B cell (primary cell): ENCODE measurements at regions not wholly inside any gene's neighbourhood (a gene's known extent, or its start where the extent isn't known, plus 50 kb on each side); places are given as distances from the start of the nearest gene placed in this dataset.

Source experiments
- ATAC-seq: fragments of 200-7000 bp; cut with Tn5 transposase; one replicate; pipeline ENCODE4 v1.10.0; 2021; ENCODE audit warnings: low read depth, mild to moderate bottlenecking, moderate number of reproducible peaks, moderate library complexity
- CTCF ChIA-PET: fragments of 350-600 bp; sonication (Branson Sonifier 250); formaldehyde crosslinking; loops from one replicate; lab custom pipeline; 2021; ENCODE audit warnings: antibody characterized with exemption, inconsistent platforms; lab: Charles Lee
- POLR2A ChIA-PET: fragments of 350-600 bp; sonication (Branson Sonifier 250); formaldehyde crosslinking; loops from one replicate; lab custom pipeline; 2021; ENCODE audit warnings: antibody characterized with exemption; lab: Charles Lee
- DNase-seq: peaks from one replicate; pipeline ENCODE4 v3.0.0; 2013
- H2AFZ ChIP-seq: 2 replicates; pipeline ENCODE4 v1.6.1; 2012; ENCODE audit warnings: mild to moderate bottlenecking, low read depth, low read length; ENCODE audit not compliant: insufficient read depth, poor library complexity, severe bottlenecking
- H3K27ac ChIP-seq, 2 donors: 1 replicate in 1 of 2; 2 replicates in 1 of 2; pipeline ENCODE4 v1.5.1; 2012 to 2013; ENCODE audit warnings: low read length in 2 of 2, mild to moderate bottlenecking in 2 of 2, moderate library complexity in 1 of 2
- H3K27me3 ChIP-seq, 4 experiments: fragments of 200-600 bp in 1 of 4; sonication (generic) in 1 of 4; replicated peaks in 1 of 4; 1 replicate in 2 of 4; 2 replicates in 2 of 4; pipeline versions ENCODE4 v1.6.1 to v1.7.0; 2013 to 2016; ENCODE audit warnings: low read length in 3 of 4, mild to moderate bottlenecking in 2 of 4, mixed read lengths in 1 of 4, moderate library complexity in 1 of 4; ENCODE audit not compliant: insufficient read depth in 4 of 4, control insufficient read depth in 3 of 4; ENCODE audit errors: control extremely low read depth in 1 of 4
- H3K36me3 ChIP-seq, 2 experiments: replicated peaks in 1 of 2; 1 replicate in 1 of 2; 2 replicates in 1 of 2; pipeline versions ENCODE4 v1.6.1 to v1.7.1; 2013; ENCODE audit warnings: low read length in 1 of 2; ENCODE audit not compliant: insufficient read depth in 2 of 2, control insufficient read depth in 1 of 2; ENCODE audit errors: control extremely low read depth in 1 of 2, extremely low read depth in 1 of 2
- H3K4me1 ChIP-seq, 2 donors: fragments of 200-600 bp in 1 of 2; sonication (generic) in 1 of 2; 1 replicate in 1 of 2; 2 replicates in 1 of 2; pipeline versions ENCODE4 v1.5.1 to v1.6.1; 2013 to 2017; ENCODE audit warnings: low read length in 2 of 2; ENCODE audit not compliant: control insufficient read depth in 2 of 2, insufficient read depth in 2 of 2
- H3K4me2 ChIP-seq: replicated peaks from 2 replicates; pipeline ENCODE3; 2012; ENCODE audit warnings: mild to moderate bottlenecking, low read depth, low read length; ENCODE audit not compliant: poor library complexity, severe bottlenecking
- H3K4me3 ChIP-seq, 5 experiments: fragments of 200-600 bp in 1 of 5; sonication (generic) in 1 of 5; 1 replicate in 3 of 5; 2 replicates in 2 of 5; pipeline versions ENCODE4 v1.5.1 to v1.7.0; 2011 to 2016; ENCODE audit warnings: low read length in 4 of 5, mild to moderate bottlenecking in 4 of 5, low read depth in 2 of 5, control low read depth in 1 of 5, moderate library complexity in 1 of 5; ENCODE audit not compliant: insufficient read depth in 1 of 5; ENCODE audit errors: control extremely low read depth in 1 of 5, extremely low read depth in 1 of 5
- H3K79me2 ChIP-seq: fragments of 200-600 bp; sonication (generic); one replicate; pipeline ENCODE4 v1.6.0; 2016; ENCODE audit warnings: low read length; ENCODE audit not compliant: control insufficient read depth, insufficient read depth
- H3K9ac ChIP-seq: fragments of 200-600 bp; sonication (generic); 2 replicates; pipeline ENCODE4 v1.6.1; 2017; ENCODE audit warnings: mild to moderate bottlenecking, low read length, moderate library complexity
- H3K9me3 ChIP-seq, 3 donors: one replicate each; pipeline versions ENCODE4 v1.6.1 to v1.7.1; 2013; ENCODE audit warnings: low read length in 2 of 3; ENCODE audit not compliant: control insufficient read depth in 2 of 3, insufficient read depth in 1 of 3; ENCODE audit errors: control extremely low read depth in 1 of 3
- H4K20me1 ChIP-seq: 2 replicates; pipeline ENCODE4 v1.6.0; 2012; ENCODE audit warnings: mild to moderate bottlenecking, low read length; ENCODE audit not compliant: insufficient read depth, control insufficient read depth, poor library complexity, severe bottlenecking
- H3K27ac Mint-ChIP-seq: one replicate; pipeline ENCODE4 v1.8.0; 2021; ENCODE audit warnings: mixed read lengths
- H3K27me3 Mint-ChIP-seq: one replicate; pipeline ENCODE4 v1.8.0; 2021; ENCODE audit warnings: mixed read lengths
- H3K4me1 Mint-ChIP-seq: one replicate; pipeline ENCODE4 v1.8.0; 2021; ENCODE audit warnings: mixed read lengths
- H3K4me3 Mint-ChIP-seq: one replicate; pipeline ENCODE4 v1.8.0; 2021; ENCODE audit warnings: mixed read lengths
- H3K9me3 Mint-ChIP-seq: one replicate; pipeline ENCODE4 v1.8.0; 2022; ENCODE audit warnings: mixed read lengths; ENCODE audit not compliant: insufficient read depth
- CTCF ChIP-seq: fragments of 200-600 bp; IDR thresholded peaks from one replicate; pipeline ENCODE4 v1.8.0; 2022; ENCODE audit warnings: antibody characterized with exemption, mild to moderate bottlenecking
- EZH2 ChIP-seq: IDR thresholded peaks from 2 replicates; pipeline ENCODE4 v1.6.1; 2012; ENCODE audit warnings: borderline replicate concordance, low read depth, mild to moderate bottlenecking, moderate library complexity, low read length; ENCODE audit not compliant: insufficient read depth, poor library complexity, severe bottlenecking
- WGBS: methylation state at CpG from one replicate; pipeline ENCODE4 v1.1.5; 2013; ENCODE audit warnings: missing lambda C conversion rate; ENCODE audit not compliant: insufficient coverage; 5-methylcytosine and 5-hydroxymethylcytosine counted together
- intact Hi-C: fragments of 100-400 bp; cut with micrococcal nuclease; formaldehyde crosslinking; loops from one replicate; pipeline ENCODE4 v1.10.0; 2022

GRCh38 chr2:224276251-224276650 lies 125.7 kb downstream of the FAM124B start:
- H2AFZ ChIP-seq = no peak overlapping the region
- Mint-ChIP-seq H3K4me1 (no peaks in the 10 kb centered on the region), H3K4me3 (no peak overlapping the region), H3K9me3 (no peaks in the 10 kb centered on the region), H3K27ac (no peak overlapping the region), H3K27me3 (peaks cover 22% of the 10 kb centered on the region)
- H3K9me3 ChIP-seq = no peaks in the 10 kb centered on the region
- ChIA-PET CTCF (interaction anchor here (2.6 kb wide), 1 partner anchor 306 kb away, joined by 10 read pairs; no protein-coding TSS in a partner anchor), POLR2A (no interaction called here)
- intact Hi-C loops = no loop called here
- no peak for ATAC-seq
- H3K27me3 ChIP-seq = no peaks in the 10 kb centered on the region
- no peaks in the 10 kb centered on the region for H3K36me3 ChIP-seq
- no peak for TF ChIP-seq EZH2
- TF ChIP-seq CTCF = no peak
- no peaks in the 10 kb centered on the region for H4K20me1 ChIP-seq
- DNase-seq = no peak
- no peak overlapping the region for H3K4me2 ChIP-seq
- no peaks in the 10 kb centered on the region for H3K4me1 ChIP-seq
- no peak overlapping the region for H3K9ac ChIP-seq
- H3K27ac ChIP-seq = no peak overlapping the region
- H3K79me2 ChIP-seq = no peaks in the 10 kb centered on the region
- H3K4me3 ChIP-seq = no peak overlapping the region

GRCh38 chr2:224272237-224272910 lies 129.5 kb downstream of the FAM124B start:
- Mint-ChIP-seq H3K27me3 (peaks cover 15% of the 10 kb centered on the region), H3K27ac (no peak overlapping the region), H3K4me3 (no peak overlapping the region), H3K4me1 (no peaks in the 10 kb centered on the region), H3K9me3 (no peaks in the 10 kb centered on the region)
- H4K20me1 ChIP-seq = no peaks in the 10 kb centered on the region
- 88% methylated on average over 5 of the region's 6 CpGs for WGBS
- no peak overlapping the region for H2AFZ ChIP-seq
- H3K4me3 ChIP-seq = no peak overlapping the region
- no peak overlapping the region for H3K4me2 ChIP-seq
- no peaks in the 10 kb centered on the region for H3K36me3 ChIP-seq
- H3K79me2 ChIP-seq = no peaks in the 10 kb centered on the region
- no peaks in the 10 kb centered on the region for H3K9me3 ChIP-seq
- no peak overlapping the region for H3K27ac ChIP-seq
- H3K9ac ChIP-seq = no peak overlapping the region
- TF ChIP-seq CTCF (no peak), EZH2 (no peak)
- ChIA-PET CTCF (interaction anchor here (1.3 kb wide), 1 partner anchor 10 kb away, joined by 4 read pairs; no protein-coding TSS in a partner anchor), POLR2A (no interaction called here)
- ATAC-seq (no peak), DNase-seq (no peak)
- intact Hi-C loops = no loop called here
- H3K27me3 ChIP-seq = peaks cover 0 to 3% (median 0%) of the 10 kb centered on the region in 4 experiments
- no peaks in the 10 kb centered on the region for H3K4me1 ChIP-seq
